HFF-Myc (cell line): ENCODE measurements at regions not wholly inside any gene's neighbourhood (a gene's known extent, or its start where the extent isn't known, plus 50 kb on each side); places are given as distances from the start of the nearest gene placed in this dataset.
"Not testable (repeated sequence)": the region's sequence is repeated elsewhere in the genome, so short reads cannot be mapped to it uniquely, and the experiment has no call there.

Experiments used
- DNase-seq: peaks from one replicate; pipeline ENCODE4 v3.0.0-alpha.2; 2011; ENCODE audit warnings: low read depth; ENCODE audit errors: extremely low read depth
- H3K4me3 ChIP-seq: replicated peaks from 2 replicates; pipeline ENCODE4 v1.5.1; 2011; ENCODE audit warnings: low read depth, mild to moderate bottlenecking, control low read depth, low read length
- CTCF ChIP-seq: IDR thresholded peaks from 2 replicates; pipeline ENCODE4 v1.5.1; 2012; ENCODE audit warnings: mild to moderate bottlenecking, low read depth, low read length, control low read depth; ENCODE audit errors: missing control alignments

- no peak for DNase-seq
- no peak for TF ChIP-seq CTCF
- no peak overlapping the region for H3K4me3 ChIP-seq
Measured at GRCh38 chr18:79600141-79600540, 79.5 kb upstream of the CTDP1 start.

- H3K4me3 ChIP-seq, result no peak overlapping the region
- no peak for DNase-seq
- no peak for TF ChIP-seq CTCF
Measured at GRCh38 chr18:79600596-79600995, 79.0 kb upstream of the CTDP1 start.

GRCh38 chr18:79601234-79601633, 78.4 kb upstream of the CTDP1 start:
- no peak for TF ChIP-seq CTCF

GRCh38 chr18:79603321-79604204, 76.0 kb upstream of the CTDP1 start:
- no peak overlapping the region for H3K4me3 ChIP-seq
- DNase-seq, result no peak
- TF ChIP-seq CTCF, result no peak

More at GRCh38 chr18:79601234-79601633, 78.4 kb upstream of the CTDP1 start:
- H3K4me3 ChIP-seq, result no peak overlapping the region
- no peak for DNase-seq

- TF ChIP-seq CTCF, result no peak
Measured at GRCh38 chr18:79604205-79604912, 75.2 kb upstream of the CTDP1 start.

GRCh38 chr18:79604913-79605880, 74.4 kb upstream of the CTDP1 start:
- no peak overlapping the region for H3K4me3 ChIP-seq
- no peak for TF ChIP-seq CTCF
- DNase-seq, result no peak

More at GRCh38 chr18:79604205-79604912, 75.2 kb upstream of the CTDP1 start:
- DNase-seq, result no peak
- no peak overlapping the region for H3K4me3 ChIP-seq

- H3K4me3 ChIP-seq, DNase-seq: not testable (repeated sequence)
Measured at GRCh38 chr18:79606071-79606470, 73.5 kb upstream of the CTDP1 start.
